T-helper 17 cell (primary cell): ENCODE measurements at regions not wholly inside any gene's neighbourhood (a gene's known extent, or its start where the extent isn't known, plus 50 kb on each side); places are given as distances from the start of the nearest gene placed in this dataset.

Source experiments
- ATAC-seq: fragments of 150-1000 bp; cut with Tn5 transposase; 2 replicates; pipeline ENCODE4 v1.10.0; 2021; ENCODE audit warnings: mild to moderate bottlenecking, moderate library complexity
- DNase-seq, 3 donors: peaks; one replicate each; pipeline versions ENCODE4 v3.0.0 to v3.0.0-alpha.2; 2020 to 2021
- H3K9me3 ChIP-seq: one replicate; pipeline ENCODE4 v1.7.0; 2013; ENCODE audit warnings: low read length, mild to moderate bottlenecking; ENCODE audit not compliant: control insufficient read depth, poor library complexity, severe bottlenecking
- H3K27ac Mint-ChIP-seq: one replicate; pipeline ENCODE4 v1.8.0; 2022; ENCODE audit warnings: mild to moderate bottlenecking, moderate library complexity, mixed read lengths
- H3K27me3 Mint-ChIP-seq: one replicate; pipeline ENCODE4 v1.8.0; 2022; ENCODE audit warnings: mixed read lengths
- H3K36me3 Mint-ChIP-seq: one replicate; pipeline ENCODE4 v1.8.0; 2022; ENCODE audit warnings: low read depth, mixed read lengths
- H3K4me1 Mint-ChIP-seq: one replicate; pipeline ENCODE4 v1.8.0; 2022; ENCODE audit warnings: mild to moderate bottlenecking, mixed read lengths
- H3K4me3 Mint-ChIP-seq: one replicate; pipeline ENCODE4 v1.8.0; 2022; ENCODE audit warnings: mild to moderate bottlenecking, moderate library complexity, mixed read lengths

DNA sequence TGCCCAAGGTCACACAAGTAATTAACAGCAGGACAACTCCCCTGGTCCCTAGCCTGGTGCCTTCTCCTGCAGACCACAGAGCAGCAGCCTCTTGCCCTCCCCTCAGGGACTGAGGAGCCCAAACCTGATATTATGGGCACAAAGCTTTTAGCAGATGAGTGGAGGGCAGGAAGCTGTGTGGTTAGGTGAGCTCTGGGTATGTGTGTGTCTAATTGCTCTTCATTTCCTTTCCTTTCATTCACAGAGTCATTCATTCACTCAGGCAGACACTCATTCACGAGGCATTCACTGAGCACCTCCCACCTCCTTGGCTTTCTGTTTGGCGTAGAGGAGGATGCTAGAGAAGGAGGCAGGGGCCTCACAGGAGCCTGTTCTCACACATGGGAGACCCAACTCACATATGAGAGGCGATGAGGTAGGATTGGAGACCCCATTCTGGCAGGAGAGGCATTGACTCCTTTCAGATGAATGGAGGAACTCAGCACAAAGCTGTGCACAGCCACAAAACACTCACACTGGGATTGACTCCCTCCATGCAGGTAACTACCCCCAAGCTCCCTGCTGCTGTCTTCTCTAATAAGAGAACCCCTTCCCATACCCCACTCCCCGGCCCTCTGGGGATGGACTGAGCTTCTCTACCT lies 306.8 kb upstream of the SKOR2 start:
- no peak overlapping the region for H3K27ac Mint-ChIP-seq
- no peak for ATAC-seq
- no peaks in the 10 kb centered on the region for H3K9me3 ChIP-seq
- DNase-seq, result no peak
- peaks cover 60% of the 10 kb centered on the region for H3K27me3 Mint-ChIP-seq
- no peak overlapping the region for H3K4me3 Mint-ChIP-seq
- no peaks in the 10 kb centered on the region for H3K36me3 Mint-ChIP-seq
- no peaks in the 10 kb centered on the region for H3K4me1 Mint-ChIP-seq

DNA sequence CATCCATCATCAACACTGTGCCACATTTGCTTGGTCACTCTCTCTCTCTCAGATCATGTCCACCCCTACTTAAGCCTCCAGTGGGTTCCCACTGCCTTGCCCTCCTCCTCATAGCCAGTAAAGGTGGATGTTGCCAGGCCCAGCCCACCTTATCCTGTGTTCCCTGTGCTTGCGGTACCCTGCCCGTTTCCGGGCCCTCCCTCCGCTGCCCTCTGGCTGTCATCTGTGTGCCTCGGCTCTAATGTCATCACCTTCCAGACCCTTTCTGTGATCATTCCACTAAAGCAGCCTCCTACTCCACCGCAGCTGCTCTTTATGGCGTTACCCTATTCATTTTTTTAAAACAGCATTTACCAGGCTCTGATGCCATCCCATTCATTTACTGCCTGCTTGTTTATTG lies 305.7 kb upstream of the SKOR2 start:
- no peaks in the 10 kb centered on the region for H3K9me3 ChIP-seq
- no peaks in the 10 kb centered on the region for H3K4me1 Mint-ChIP-seq
- peaks cover 60% of the 10 kb centered on the region for H3K27me3 Mint-ChIP-seq
- H3K27ac Mint-ChIP-seq, result no peak overlapping the region
- no peak for DNase-seq
- H3K36me3 Mint-ChIP-seq, result no peaks in the 10 kb centered on the region
- ATAC-seq, result no peak
- H3K4me3 Mint-ChIP-seq, result no peak overlapping the region

DNA sequence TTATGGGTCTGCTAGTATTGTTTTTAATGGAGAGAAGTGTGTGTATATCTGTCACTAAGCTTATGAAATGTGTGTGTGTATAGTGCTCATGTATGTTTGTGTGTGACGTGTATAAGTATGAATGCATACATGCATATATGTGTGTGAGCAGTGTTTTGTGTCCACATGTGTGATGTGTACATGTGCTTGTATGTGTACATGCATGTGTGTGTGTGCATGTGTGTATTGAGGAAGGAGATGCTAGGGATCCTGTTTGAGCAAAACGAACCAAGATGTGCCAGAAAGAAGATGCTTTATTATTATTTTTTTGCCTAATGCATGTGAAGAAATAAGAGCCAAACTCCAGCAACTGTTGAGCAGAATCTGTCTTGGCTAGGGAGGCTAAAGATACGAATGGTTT lies 301.3 kb upstream of the SKOR2 start:
- Mint-ChIP-seq H3K4me1 (no peaks in the 10 kb centered on the region), H3K27ac (no peak overlapping the region), H3K4me3 (no peak overlapping the region), H3K27me3 (peaks cover 35% of the 10 kb centered on the region), H3K36me3 (no peaks in the 10 kb centered on the region)
- no peaks in the 10 kb centered on the region for H3K9me3 ChIP-seq
- DNase-seq, result no peak
- no peak for ATAC-seq

DNA sequence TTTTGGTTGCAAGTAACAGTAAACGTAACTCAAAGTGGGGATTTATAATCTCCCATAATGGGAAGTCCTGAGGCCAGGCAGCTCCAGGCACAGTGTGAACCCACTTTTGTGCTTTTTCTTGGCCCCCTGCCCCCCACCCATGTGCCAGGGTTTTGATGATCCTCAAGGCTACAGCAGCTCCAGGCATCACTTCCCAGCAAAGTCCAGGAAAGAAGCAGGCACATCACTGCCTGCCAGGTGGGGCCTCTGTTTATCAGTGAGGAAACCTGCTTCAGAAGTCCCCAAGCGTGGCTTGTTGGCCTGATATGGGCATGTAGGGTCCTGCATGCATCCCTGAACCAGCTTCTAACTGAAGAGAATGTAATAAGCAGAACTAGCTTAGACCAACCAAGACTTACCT lies 299.2 kb upstream of the SKOR2 start:
- DNase-seq, result no peak
- Mint-ChIP-seq H3K4me1 (no peaks in the 10 kb centered on the region), H3K36me3 (peaks cover 2% of the 10 kb centered on the region), H3K27ac (no peak overlapping the region), H3K27me3 (peaks cover 23% of the 10 kb centered on the region), H3K4me3 (no peak overlapping the region)
- no peak for ATAC-seq
- H3K9me3 ChIP-seq, result no peaks in the 10 kb centered on the region

DNA sequence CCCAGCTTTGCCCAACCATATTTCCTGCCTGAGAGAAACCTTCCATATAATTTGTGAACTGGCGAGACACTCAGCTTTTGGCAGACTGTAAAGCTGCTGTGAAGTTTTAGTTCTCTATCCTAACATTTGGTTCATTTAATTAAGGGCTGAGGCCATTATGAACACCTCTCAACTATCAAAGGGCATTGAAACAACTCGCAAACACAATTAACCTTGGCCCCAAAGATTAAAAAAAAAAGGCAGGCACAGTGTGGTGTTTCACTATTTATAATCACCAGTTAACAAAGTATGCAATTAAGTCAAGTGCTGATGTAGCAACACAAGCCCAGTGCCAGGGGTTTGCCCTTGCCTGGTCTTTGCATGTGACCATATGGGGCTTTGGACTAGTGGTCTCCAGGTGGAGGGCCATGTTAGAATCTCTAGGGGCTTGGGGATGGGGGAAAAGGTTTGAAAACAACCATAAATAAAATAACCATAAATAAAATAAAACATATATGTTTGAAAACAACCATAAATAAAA lies 297.6 kb upstream of the SKOR2 start:
- no peak for DNase-seq
- no peak overlapping the region for H3K27ac Mint-ChIP-seq
- H3K9me3 ChIP-seq, result no peaks in the 10 kb centered on the region
- H3K27me3 Mint-ChIP-seq, result peaks cover 26% of the 10 kb centered on the region
- H3K36me3 Mint-ChIP-seq, result peaks cover 2% of the 10 kb centered on the region
- no peak overlapping the region for H3K4me3 Mint-ChIP-seq
- H3K4me1 Mint-ChIP-seq, result no peaks in the 10 kb centered on the region
- no peak for ATAC-seq

DNA sequence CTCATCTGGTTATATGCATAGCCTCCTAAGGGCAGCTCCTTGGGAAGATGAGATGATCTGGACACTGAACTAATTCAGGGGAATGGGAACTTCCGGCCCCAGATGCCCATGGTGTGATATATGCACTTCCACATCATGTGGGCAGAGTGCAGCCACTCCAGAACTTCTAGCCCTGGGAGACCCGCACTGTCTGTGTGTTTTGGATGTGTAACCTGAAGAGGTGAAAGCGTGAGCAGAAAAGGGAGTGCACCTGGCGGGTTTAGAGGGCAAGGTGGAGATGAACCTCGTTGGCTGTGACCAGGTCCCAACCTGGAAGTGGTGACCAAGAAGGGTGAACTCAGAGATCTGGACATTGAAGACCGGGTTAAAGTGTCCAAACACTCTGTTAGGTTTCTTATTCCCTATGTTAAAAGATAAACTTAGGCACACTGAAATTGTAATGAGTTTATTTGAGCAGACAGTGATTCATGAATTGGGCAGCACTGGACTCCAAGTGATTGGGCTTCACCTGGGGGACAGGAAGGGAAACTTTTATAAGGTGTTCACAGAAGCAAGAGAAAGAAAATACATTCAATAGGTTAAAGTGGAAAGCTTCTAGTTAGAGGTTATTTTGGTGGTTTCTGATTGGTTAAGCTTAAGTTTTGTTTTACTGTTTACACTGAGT lies 296.2 kb upstream of the SKOR2 start:
- Mint-ChIP-seq H3K36me3 (peaks cover 2% of the 10 kb centered on the region), H3K4me3 (no peak overlapping the region), H3K4me1 (no peaks in the 10 kb centered on the region), H3K27me3 (peaks cover 32% of the 10 kb centered on the region), H3K27ac (no peak overlapping the region)
- no peak for DNase-seq
- no peak for ATAC-seq
- no peaks in the 10 kb centered on the region for H3K9me3 ChIP-seq

DNA sequence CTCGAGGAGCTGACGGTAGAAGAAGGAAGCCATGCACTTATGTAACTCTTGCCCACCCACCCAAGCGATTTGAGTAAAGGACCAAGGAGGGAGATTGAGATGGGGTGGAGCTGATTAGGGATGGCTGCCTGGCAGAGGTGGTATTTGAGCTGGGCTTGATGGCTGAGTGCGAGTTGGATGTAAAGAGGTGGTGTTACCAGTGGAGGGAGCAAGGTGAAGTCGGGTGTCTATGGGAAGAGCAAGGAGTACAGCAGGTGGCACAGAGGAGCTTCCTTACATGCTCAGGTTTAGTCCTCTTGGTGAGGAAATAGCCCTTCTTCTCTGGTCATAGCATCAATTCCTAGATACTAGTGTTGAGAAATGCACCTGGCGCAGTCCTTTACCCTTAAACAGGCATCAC lies 294.2 kb upstream of the SKOR2 start:
- ATAC-seq (no peak), DNase-seq (no peak)
- Mint-ChIP-seq H3K4me1 (no peaks in the 10 kb centered on the region), H3K27me3 (peaks cover 34% of the 10 kb centered on the region), H3K27ac (no peak overlapping the region), H3K36me3 (peaks cover 2% of the 10 kb centered on the region), H3K4me3 (no peak overlapping the region)
- H3K9me3 ChIP-seq, result no peaks in the 10 kb centered on the region

DNA sequence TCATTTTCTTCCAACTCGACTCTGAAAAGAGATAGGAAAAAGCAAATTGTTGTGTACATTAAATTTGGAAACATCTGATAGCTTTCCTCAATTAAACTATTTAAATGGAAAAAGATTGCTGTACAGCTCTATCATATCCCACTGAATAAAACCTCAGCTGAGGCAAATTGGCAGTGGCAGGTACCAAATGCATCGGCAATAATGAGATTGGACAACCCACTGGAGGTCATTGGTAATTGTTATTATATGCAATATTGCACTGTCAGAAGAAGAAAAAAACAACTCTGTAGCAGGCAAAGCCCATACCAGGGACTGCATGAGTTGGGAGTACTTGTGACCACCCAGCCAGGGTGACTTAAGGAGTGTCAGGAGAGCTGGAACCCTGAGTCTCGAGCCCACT lies 291.6 kb upstream of the SKOR2 start:
- H3K36me3 Mint-ChIP-seq, result peaks cover 2% of the 10 kb centered on the region
- H3K27me3 Mint-ChIP-seq, result peaks cover 29% of the 10 kb centered on the region
- H3K27ac Mint-ChIP-seq, result no peak overlapping the region
- H3K4me1 Mint-ChIP-seq, result no peaks in the 10 kb centered on the region
- ATAC-seq (no peak), DNase-seq (no peak)
- H3K9me3 ChIP-seq, result no peaks in the 10 kb centered on the region
- no peak overlapping the region for H3K4me3 Mint-ChIP-seq

DNA sequence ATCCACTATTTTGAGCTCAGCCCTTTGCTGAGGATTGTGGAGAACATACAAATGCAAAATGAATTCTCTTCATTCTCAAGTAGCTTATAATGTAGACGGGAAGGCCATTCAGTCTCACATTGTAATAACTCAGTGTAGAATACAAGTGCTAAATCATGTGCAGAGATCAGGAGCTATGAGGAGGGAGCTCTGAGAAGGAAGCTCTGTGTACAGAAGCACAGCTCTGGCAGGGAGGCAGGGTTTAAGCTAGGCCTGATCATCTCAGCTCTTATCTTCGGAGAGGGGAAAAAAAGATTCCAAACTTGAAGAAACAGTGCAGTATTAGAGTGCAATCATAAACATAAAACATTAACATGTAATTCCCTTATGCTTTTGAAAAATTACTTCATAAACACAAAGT lies 291.1 kb upstream of the SKOR2 start:
- peaks cover 2% of the 10 kb centered on the region for H3K36me3 Mint-ChIP-seq
- H3K27me3 Mint-ChIP-seq, result peaks cover 29% of the 10 kb centered on the region
- no peaks in the 10 kb centered on the region for H3K9me3 ChIP-seq
- no peak for DNase-seq
- no peak overlapping the region for H3K27ac Mint-ChIP-seq
- no peak overlapping the region for H3K4me3 Mint-ChIP-seq
- ATAC-seq, result no peak
- H3K4me1 Mint-ChIP-seq, result no peaks in the 10 kb centered on the region

DNA sequence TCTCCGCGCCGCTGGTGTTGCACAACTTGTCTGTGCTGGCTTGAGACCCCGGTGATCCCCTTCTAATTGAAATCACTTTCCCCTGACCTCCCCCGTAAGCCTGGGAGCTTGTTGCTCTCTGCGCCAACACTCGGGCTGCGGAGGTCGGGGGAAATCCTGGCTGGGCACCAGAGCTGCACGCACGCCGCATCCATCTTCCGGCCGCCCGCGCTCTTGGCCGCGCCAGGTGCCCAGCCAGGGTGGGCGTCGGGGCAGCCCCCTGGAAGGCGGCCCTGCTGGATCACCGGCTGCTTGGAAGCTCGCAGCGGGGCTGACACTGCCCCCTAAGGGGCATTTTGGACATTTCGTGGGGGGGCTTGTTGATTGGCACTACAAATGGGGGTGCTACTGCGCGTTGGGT lies 280.3 kb upstream of the SKOR2 start:
- DNase-seq (no peak), ATAC-seq (no peak)
- Mint-ChIP-seq H3K4me3 (no peak overlapping the region), H3K27ac (no peak overlapping the region), H3K27me3 (peaks cover 54% of the 10 kb centered on the region), H3K4me1 (no peaks in the 10 kb centered on the region), H3K36me3 (peaks cover 2% of the 10 kb centered on the region)
- H3K9me3 ChIP-seq, result no peaks in the 10 kb centered on the region

DNA sequence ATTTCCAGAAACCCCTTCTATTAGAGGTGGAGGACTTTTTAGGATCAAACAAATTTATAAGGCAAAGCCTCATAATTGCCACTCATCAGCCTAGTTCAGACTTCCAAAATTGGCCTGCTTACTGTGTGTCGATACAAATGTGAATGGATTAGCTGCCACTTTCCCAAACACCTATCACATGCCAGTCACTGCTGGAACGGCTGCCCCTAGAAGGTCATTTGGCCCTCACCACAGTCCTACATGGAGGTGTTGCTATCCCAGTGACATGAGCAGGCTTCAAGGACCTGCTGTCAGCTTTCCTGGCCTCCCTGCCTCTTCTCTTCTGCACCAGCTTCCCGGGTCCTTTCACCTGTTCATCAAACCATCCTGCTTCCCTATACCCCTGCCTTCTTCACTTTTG lies 279.2 kb upstream of the SKOR2 start:
- Mint-ChIP-seq H3K4me1 (no peaks in the 10 kb centered on the region), H3K27me3 (peaks cover 50% of the 10 kb centered on the region), H3K36me3 (peaks cover 2% of the 10 kb centered on the region), H3K4me3 (no peak overlapping the region), H3K27ac (no peak overlapping the region)
- ATAC-seq, result no peak
- H3K9me3 ChIP-seq, result no peaks in the 10 kb centered on the region
- no peak for DNase-seq

DNA sequence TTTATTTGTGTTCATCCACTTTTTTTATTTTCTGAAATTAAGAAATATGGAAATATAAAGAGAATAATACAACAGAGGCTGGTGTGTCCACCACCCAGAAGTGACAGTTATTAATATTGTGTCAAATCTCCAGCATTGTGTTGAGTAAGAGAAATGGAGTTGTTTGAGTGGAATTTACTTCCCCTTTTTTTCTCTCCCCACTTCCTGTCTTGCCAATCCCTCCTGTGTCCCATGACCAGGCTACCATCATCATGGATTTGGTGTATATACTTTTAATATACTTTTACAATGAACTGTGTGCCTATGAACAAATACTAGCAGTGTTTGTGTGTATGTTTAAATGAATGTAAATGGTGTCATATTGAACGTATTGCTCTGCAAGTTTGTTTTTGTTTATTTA lies 276.9 kb upstream of the SKOR2 start:
- no peak overlapping the region for H3K27ac Mint-ChIP-seq
- no peak for ATAC-seq
- H3K36me3 Mint-ChIP-seq, result peaks cover 2% of the 10 kb centered on the region
- no peak overlapping the region for H3K4me3 Mint-ChIP-seq
- no peaks in the 10 kb centered on the region for H3K9me3 ChIP-seq
- H3K4me1 Mint-ChIP-seq, result no peaks in the 10 kb centered on the region
- H3K27me3 Mint-ChIP-seq, result peaks cover 56% of the 10 kb centered on the region
- no peak for DNase-seq

DNA sequence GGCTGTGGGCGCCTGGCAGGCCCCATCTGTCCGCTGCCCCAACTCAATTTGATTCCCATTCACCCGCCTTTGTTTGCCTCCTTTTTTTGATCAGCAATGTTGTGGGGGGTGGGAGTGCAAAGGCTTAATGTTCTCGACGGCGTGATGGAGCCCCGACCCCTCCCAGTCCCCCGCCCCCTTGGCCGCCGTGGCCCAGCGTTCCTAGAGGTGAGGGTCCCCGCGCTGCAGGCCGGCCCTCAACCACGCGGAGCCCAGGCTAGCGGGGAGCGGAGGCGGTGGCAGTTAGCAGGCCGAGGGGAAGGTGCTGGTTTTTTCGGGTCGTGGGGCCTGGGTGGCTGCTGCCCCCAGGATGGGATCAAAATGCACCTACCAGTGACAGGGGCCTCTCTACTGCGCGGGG lies 274.7 kb upstream of the SKOR2 start:
- H3K4me3 Mint-ChIP-seq, result no peak overlapping the region
- no peak for DNase-seq
- no peak for ATAC-seq
- no peaks in the 10 kb centered on the region for H3K9me3 ChIP-seq
- H3K27ac Mint-ChIP-seq, result no peak overlapping the region
- H3K27me3 Mint-ChIP-seq, result peaks cover 40% of the 10 kb centered on the region
- no peaks in the 10 kb centered on the region for H3K4me1 Mint-ChIP-seq
- peaks cover 2% of the 10 kb centered on the region for H3K36me3 Mint-ChIP-seq

DNA sequence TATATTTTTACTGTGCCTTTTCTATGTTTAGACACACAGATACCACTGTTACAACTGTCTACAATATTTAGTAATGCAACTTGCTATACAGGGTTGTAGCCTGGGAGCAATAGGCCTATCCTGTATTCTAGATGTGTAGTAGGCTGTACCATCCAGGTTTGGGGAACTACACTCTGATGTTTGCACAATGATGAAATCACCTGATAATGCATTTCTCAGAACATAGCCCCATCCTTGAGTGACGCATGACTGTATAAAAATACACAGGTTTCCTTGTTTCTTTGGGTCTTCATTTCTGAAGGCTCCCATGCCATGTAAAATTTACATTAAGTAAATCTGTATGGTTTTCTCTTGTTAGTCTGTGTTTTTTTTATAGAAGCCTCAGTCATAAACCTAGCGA lies 270.9 kb upstream of the SKOR2 start:
- no peak overlapping the region for H3K27ac Mint-ChIP-seq
- no peaks in the 10 kb centered on the region for H3K4me1 Mint-ChIP-seq
- peaks cover 1% of the 10 kb centered on the region for H3K36me3 Mint-ChIP-seq
- H3K4me3 Mint-ChIP-seq, result no peak overlapping the region
- DNase-seq (no peak), ATAC-seq (no peak)
- H3K9me3 ChIP-seq, result no peaks in the 10 kb centered on the region
- peaks cover 12% of the 10 kb centered on the region for H3K27me3 Mint-ChIP-seq
